GM10266 (cell line): ENCODE measurements at regions not wholly inside any gene's neighbourhood (a gene's known extent, or its start where the extent isn't known, plus 50 kb on each side); places are given as distances from the start of the nearest gene placed in this dataset.

Source experiments
- DNase-seq: peaks from one replicate; pipeline ENCODE4 v3.0.0; 2012; ENCODE audit errors: extremely low spot score
- CTCF ChIP-seq: IDR thresholded peaks from 2 replicates; pipeline ENCODE4 v1.5.1; 2012; ENCODE audit warnings: mild to moderate bottlenecking, low read depth; ENCODE audit not compliant: control insufficient read depth, insufficient read depth; ENCODE audit errors: missing control alignments

GRCh38 chr3:127425505-127426443 lies 137.9 kb upstream of the PRR20G start:
- TF ChIP-seq CTCF = no peak
- no peak for DNase-seq

GRCh38 chr3:127424766-127425504 lies 137.1 kb upstream of the PRR20G start:
- no peak for TF ChIP-seq CTCF

DNA sequence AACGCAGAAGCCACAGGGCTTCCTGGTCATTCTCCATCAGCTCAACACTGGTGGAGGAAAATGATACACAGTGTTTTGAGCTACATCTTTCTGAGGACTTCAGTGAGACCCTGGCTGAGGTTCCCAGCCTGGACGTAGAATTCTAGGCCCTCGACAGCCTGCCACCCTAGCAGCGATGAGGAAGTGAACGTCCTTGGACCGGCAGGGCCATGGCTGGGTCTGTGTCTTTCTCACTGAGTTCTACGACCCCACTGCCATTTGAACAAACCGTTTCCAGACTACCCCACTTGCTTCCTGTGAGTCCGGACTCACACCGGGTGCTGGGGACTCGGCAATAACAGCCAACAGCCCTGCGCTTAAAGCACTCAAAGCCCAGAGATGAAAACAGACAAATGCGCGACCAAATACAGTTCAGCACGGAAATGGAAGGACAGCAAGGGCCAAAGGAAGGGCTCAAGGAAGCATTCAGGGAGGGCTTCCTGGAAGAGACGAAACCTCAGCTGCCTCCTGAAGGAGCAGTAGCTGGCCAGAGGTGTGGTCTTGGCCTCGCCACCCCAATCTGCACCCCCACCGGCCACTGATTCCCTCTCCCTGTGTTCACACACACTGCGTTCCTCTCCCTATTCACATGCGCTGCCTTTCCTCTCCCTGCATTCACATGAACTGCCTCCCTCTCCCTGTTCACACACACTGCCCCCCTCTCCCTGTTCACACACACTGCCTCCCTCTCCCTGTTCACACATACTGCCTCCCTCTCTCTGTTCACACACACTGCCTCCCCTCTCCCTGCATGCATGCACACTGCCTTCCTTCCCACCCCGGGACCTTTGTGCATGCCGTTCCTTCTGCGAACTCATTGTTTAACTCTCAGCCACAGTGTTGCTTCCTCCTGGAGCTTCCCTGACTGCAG lies 136.3 kb upstream of the PRR20G start:
- no peak for DNase-seq

More at GRCh38 chr3:127424766-127425504, 137.1 kb upstream of the PRR20G start:
- no peak for DNase-seq

GRCh38 chr3:127422663-127423375 lies 135.0 kb upstream of the PRR20G start:
- no peak for TF ChIP-seq CTCF
- no peak for DNase-seq

More for the DNA sequence above, 136.3 kb upstream of the PRR20G start:
- TF ChIP-seq CTCF = no peak

GRCh38 chr3:127421943-127422662 lies 134.3 kb upstream of the PRR20G start:
- no peak for TF ChIP-seq CTCF
- DNase-seq = no peak

GRCh38 chr3:127420829-127421228 lies 133.0 kb upstream of the PRR20G start:
- no peak for DNase-seq
- TF ChIP-seq CTCF = no peak
